Stimulated activated CD4-positive, alpha-beta T cell treated with anti-CD3 and anti-CD28 coated beads, Interleukin-12 subunit alpha, Interleukin-12 subunit beta, amount 100 ng/mL, for 48 hours (primary cell): ENCODE measurements at regions not wholly inside any gene's neighbourhood (a gene's known extent, or its start where the extent isn't known, plus 50 kb on each side); places are given as distances from the start of the nearest gene placed in this dataset.
"Not testable (repeated sequence)": the region's sequence is repeated elsewhere in the genome, so short reads cannot be mapped to it uniquely, and the experiment has no call there.

Experiments
- DNase-seq, 3 donors: peaks; one replicate each; pipeline ENCODE4 v3.0.0-alpha.2; 2020; ENCODE audit warnings: low read depth in 2 of 3, low spot score in 1 of 3

DNA sequence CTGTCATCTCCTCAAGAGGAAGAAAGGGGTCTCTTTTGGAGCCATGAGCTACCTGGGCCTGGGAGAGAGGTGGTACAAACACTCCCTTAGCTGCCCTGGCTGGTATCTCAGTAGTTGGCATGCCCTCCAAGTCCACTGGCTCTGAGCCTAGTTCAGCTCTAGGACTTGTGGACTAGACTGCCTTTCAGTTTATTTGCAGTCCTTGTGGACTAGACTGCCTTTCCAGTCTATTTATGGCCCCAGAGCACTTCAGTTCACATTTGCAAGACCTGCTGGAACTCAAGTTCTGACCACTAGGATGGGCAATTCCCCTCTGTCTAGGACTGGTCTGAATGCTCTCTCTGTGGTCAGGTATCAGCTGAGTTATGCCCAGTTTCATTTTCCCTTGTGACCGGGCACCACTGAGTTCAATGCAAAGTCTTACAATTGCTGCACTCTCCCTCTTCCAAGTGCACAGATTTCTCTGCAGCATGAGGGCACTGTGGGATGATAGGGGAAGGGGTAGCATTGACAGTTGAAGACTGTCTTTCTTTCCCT, 1019.0 kb downstream of the TAF11L14 start:
- no peak for DNase-seq

DNA sequence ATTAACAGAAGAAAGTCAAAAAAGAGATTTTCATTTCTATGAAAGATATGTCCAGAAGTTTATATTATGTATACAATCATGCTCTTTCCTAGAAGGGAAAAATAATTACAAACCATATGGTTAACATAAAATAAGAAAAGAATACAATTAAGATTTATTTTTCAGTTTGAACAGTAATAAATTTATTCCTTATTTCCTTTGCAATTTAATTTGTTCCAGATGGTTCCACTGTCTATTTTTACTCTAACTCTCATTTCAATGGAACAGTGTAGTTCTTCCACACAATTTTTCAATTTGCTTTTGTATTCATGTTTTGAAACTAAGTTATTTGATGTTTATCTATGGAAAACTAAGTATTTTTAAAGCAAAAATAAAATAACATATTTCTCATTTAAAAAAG, 1026.3 kb downstream of the TAF11L14 start:
- DNase-seq: no peak

DNA sequence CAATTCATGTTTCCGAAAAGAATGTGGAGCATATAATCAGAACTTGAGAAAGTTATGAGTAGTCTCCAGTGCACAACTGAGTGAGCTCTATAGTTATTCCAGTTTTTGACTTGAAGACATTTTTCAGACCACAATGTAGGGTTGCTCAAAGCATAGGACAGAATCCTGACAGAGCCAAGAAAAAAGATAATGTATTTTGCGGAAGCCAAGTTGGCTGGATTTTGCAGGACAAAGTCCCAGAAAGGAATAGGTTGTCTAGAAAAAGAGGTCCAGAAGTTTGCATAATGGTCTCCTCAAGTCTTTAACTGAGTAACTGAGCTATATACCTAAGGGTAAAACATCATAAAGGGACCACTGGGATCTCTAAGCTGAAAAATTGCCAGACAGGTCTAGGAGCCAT, 1028.0 kb downstream of the TAF11L14 start:
- DNase-seq: no peak

DNA sequence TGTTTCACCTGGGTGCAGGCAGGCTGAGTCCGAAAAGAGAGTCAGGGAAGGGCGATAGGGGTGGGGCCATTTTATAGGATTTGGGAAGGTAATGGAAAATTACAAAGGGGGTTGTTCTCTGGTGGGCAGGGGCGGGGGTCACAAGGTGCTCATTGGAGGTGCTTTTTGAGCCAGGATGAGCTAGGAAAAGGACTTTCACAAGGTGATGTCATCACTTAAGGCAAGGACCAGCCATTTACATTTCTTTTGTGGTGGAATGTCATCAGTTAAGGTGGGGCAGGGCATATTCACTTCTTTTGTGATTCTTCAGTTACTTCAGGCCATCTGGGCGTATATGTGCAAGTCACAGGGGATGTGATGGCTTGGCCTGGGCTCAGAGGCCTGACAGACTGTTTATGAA, 1040.0 kb downstream of the TAF11L14 start:
- DNase-seq: not testable (repeated sequence)

DNA sequence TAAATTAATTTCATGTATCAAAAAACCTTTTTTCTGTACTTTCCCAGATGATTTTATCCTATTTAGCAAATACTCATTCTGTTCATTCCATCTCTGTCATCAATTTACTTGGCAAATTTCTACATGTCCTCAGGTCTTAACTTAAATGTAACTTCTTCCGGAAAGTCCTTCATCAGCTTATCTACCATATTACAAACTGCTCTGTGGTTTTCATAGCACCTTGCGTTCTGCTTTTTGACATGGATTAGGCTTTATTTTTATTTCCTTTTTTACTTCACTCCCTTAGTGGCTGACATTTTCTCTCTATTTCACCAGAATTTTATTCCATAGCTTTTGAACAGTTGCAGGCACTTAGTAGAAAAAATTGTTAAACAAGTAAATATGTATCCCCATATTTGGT, 1040.8 kb downstream of the TAF11L14 start:
- no peak for DNase-seq

DNA sequence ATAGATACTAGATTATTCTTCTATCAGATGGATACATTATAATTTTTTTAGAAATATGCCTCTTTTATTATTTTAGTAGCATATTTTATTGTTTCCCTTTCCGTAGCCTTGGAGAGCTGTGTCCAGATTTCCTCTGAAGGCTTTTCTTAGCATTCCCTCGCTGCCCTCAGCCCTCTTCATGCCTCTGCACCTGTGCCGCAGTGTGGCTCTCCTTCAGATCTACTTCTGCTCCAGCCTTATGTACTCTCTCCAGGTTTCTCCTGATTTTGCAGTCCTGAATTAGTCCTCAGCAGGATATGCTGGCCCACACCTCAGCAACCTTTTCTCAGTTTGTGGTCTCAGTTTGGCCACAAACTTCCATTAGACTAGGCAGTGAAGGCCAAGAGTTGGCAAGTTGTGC, 1052.0 kb downstream of the TAF11L14 start:
- DNase-seq: no peak

DNA sequence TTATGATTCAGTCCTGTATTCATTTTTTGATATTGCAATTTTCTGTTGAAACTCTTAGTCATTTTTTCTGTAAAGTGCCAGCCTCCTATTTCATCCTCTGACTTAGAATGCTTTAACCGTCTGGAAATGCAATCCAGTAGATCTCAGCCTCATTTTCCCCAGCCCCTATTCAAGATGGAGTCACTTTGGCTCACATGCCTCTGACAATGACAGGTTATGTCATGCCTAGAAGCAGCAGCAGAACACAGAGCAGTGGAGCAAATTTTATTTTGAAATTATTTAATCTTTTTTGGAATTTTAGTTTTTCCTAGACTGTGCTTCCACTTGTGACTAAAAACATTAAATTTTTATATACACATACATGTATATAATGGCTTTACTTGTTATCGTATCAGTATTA, 1053.2 kb downstream of the TAF11L14 start:
- no peak for DNase-seq

DNA sequence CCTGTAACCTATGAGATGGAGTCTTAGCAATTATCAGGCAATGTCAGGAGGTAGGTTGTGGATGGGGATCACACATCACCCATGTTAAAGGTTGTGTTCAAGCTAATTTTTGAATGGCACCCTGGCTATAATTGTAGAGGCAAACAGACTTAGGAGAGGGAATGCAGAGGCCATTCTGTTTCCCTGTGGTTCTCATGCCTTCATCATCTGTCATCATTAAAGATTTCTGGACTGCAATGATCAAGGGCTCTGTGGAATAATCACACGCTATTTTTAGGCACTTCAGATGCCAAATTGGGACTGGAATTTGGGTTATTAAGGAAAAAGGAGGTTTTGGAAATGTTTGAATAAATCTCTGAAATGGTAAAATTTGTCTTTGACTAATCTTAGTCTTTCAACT, 1065.4 kb downstream of the TAF11L14 start:
- no peak for DNase-seq

DNA sequence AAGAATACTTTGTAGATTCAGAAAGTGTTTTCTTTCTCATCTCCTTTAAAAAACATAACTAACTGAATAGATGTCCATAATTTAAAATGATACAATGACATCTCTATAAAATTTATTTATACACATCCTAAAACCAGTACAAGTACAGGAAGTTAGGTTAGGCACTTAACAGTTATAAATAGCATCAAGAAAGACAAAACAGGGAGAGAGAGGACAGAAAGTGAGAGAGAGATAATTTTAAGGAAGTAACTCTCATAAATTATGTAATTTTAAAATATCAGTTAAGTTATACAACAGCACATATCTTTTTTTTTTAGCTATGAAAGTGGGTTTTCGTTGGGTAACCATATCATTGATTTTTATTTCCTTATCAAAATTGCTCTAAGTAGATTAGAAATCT, 1068.6 kb downstream of the TAF11L14 start:
- no peak for DNase-seq

DNA sequence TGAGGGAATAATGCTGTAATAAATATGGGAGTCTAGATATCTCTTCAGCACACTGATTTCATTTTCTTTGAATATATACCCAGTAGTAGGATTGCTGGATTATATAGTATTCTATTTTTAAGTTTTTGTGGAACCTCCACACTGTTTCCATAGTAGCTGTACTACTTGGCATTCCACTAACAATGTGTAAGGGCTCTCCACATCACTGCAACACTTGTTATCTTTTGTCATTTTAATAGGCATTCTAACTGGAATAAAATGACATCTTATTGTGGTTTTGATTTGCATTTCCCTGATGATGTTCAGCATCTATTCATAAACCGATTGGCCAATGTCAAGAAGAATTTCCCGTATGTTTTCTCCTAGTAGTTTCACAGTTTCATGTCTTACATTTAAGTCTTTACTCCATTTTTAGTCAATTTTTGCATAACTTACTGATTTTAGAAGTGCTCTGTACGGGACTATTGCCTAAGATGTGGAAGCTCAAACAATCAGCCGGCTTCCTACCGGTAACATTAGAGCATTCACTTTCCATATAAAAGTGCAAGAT, 1078.8 kb downstream of the TAF11L14 start:
- no peak for DNase-seq

DNA sequence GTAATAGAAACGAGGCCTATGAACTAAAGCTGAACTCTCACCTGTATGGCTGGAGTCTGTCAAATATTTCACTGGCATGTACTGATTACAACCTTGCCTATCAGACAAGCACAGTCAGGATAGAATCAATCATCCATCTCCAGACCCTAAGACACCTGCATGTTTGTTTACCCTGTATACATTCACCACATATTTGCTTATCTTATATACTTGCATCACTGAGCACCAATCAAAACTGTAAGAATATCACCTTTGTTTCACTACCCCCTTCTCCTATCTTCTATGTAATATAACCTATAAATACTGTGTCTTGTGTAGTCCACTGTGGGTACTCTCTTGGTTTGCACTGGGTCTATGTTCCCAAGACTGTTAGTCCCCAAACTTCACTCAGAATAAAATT, 1085.7 kb downstream of the TAF11L14 start:
- DNase-seq: no peak

DNA sequence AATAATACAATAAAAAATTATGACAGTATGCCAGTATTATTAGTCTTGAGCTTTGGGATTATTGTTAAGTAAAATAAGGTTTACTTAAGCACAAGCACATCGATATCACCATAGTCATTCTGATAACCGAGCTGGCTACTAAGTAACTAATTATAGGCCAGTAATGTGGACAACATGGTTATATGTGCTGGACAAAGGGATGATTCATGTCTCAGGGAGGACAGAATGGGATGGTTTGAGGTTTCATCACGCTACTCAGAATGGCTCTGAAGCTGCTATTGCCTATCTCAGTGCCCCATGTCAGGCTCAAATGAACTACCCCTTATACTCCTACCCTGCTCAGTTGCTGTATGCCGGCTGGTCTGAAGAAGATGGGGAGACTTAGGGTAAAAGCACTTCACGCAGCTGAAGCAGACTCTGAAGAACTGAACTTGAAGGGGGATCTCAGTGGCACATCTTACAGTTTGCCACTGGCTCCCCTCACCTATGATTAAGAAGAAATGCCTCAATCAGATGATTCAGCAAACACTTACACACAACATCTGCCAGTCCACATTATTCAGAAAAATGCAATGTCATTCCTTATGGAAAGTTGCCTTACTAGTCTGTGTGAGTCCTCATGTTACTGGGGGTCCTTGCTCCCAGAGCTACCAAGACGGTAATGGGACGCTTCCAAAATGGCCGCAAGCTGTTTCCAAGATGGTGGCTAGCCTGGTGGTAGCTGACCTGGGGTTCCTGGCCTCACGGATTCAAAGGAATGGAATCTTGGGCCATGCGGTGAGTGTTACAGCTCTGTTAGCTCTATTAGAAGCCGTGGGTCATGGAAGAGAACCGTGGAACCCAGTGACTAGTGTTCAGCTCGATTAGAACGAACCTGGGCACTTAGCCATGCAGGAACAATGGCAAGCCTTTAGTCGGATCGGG, 1098.6 kb downstream of the TAF11L14 start:
- DNase-seq: no peak

DNA sequence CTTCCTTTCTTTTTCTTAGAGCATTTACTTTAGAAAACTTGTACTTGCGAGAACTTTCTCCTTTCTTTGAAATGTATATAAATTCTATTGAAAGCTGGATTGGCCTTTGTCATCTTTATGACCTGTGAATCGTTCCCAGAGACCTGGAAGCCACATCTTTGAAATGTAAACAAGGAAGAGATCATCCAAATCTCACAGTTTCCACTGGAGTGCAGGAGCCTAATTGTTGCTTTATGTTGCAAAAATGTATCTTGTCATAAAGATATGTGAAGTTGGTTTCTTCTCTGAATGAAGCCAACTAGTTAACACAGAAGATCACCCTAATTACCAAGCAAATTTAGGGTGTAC, 1101.8 kb downstream of the TAF11L14 start:
- DNase-seq: no peak

DNA sequence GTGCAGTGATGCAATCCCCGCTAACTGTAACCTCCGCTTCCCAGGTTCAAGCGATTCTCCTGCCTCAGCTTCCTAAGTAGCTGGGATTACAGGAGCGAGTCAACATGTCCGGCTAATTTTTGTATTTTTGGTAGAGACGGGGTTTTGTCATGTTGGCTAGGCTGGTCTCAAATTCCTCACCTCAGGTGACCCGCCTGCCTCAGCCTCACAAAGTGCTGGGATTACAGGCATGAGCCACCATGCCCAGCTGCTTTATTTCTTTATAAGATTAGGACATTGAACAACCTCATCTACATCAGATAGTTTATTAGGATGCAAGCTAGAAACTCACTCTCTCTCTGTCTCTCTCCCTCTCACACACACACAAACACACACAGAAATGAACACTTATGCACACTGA, 1102.5 kb downstream of the TAF11L14 start:
- DNase-seq: not testable (repeated sequence)

DNA sequence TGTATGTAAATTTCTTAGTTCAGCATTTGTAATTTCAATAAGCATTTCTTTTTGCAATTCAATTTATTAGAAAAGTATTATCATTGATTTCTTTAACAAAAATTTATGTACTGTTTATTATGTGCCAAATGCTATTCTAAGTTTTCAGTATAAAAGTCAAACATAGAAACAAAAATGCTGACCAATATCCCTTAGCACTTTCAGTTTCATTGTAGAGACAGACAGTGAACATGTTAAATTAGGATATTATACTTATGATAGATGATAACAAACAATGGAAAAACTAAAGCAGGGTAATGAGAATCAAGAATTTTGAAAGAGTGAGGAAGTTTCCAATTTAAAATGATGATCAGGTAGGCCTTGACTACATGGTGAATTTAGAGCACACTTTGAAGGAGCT, 1106.0 kb downstream of the TAF11L14 start:
- no peak for DNase-seq

DNA sequence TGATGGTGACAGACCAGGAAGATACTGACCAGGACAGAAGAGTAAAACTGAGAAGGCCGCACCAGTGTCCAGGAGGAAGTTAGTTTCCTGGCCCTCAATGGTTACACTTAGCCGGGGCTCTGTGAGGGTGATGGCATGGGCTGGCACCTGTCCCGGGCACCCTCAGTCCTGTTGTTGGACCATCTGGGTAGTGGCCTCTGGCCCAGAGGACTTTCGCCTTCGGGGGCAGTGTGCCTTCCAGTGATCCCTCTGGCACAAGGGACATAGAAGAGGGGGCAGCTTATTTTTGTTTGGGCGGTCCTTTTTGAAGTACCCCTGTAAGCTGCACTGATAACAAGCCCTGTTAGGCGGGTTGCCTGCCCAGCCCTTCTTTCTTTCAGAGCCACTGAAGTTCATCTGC, 1108.6 kb downstream of the TAF11L14 start:
- DNase-seq: no peak

DNA sequence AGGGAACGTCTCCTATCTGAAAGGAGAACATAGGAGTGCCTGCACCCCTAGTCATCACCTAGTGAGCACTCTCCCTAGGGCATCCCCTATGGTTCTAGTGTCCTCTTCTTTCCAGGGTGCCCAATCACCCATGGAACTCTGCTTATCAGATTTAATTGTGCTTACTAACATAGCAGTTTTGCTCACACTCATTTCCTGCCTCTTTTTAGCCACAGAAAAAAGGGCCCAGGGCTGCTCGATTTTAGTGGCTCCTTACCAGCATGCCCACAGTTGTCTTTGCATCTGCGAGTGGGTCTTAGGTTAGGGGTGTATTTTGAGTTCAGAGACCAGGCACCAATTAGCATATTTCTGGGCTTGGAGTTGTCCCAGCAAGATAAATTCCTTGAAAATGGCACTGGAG, 1110.2 kb downstream of the TAF11L14 start:
- no peak for DNase-seq

DNA sequence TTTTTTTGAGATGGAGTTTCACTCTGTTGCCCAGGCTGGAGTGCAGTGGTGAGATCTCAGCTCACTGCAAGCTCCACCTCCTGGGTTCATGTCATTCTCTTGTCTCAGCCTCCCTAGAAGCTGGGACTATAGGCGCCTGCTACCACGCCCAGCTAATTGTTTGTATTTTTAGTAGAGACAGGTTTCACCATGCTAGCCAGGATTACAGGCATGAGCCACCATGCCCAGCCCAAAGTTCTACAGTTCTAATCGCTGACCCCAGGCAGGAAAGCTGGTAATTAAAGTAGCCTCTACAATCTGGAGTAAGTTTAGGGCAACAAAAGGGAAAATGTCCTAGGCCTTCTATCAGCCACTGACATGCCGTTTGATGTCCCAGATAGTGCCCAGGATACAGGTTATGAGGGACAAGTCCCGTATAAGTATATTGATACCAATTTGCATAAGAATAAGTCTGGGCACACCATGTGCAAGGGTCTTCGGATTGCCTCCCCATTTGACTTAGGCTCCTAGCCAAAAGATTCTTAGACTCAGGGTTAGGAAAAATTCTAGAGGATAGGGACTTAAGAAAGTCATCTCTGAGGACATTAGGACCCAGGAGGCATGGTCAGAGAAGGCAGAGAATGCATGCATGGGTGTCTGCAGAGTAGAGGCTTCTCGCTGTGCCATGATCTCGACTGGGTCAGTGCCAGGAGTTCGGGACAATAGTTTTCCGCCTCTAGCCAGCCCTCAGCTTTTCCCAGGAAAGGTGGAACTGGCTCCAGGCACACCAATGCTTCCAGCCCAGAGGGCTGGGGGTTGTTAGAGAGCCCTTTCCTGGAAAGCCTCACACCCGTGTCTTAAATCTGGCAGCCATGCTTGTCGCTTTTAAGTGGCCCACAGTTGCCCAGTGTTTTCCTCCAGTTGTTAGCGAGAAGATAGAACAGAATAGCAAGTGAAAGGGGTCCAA, 1111.1 kb downstream of the TAF11L14 start:
- DNase-seq: peak in 1 of 3 donors; percentile 24

DNA sequence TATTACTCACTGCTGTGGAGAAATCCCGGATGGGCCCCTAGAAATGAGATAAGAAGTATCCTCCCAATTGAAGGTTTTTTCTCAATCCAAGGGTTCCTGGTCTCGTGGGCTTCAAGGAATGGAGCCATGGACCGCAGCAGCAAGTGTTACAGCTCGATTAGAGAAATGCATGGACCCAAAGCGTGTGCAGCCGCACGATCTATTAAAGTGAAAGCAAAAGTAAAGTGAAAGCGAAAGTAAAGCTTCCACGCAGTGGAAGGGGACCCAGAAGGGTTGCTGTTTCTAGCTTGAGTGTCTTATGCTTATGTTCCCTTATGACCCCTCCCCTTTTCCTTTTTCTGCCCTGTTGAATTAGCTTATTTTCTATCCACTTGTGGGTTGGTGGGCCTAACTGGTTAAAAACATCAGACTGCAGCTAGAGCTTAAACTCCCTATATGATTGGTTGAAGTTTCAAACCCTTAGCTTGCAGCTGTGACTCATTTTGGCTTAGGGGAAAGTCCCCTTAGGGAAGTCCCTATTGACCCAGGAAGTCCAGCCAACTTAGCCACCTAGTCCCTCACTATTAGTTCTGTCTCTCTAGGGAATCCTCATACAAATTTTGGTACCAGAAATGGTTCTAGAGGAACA, 1111.8 kb downstream of the TAF11L14 start:
- peak in 2 of 3 donors; percentile 16 to 39 for DNase-seq

DNA sequence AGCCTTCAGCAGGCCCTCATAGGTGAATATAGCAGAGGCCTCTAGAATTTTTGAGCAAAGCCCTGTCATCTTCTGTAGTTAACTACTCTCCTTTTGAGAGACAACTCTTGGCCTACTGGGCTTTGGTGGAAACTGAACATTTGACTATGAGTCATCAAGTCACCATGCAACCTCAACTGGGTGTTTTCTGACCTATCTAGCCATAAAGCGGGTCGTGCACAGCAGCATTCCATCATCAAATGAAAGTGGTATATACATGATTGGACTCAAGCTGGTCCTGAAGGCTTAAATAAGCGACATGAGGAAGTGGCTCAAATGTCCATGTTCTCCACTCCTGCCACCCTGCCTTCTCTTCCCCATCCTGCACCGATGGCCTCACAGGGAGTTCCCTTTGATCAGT, 1115.5 kb downstream of the TAF11L14 start:
- DNase-seq: peak in 1 of 3 donors; percentile 11

DNA sequence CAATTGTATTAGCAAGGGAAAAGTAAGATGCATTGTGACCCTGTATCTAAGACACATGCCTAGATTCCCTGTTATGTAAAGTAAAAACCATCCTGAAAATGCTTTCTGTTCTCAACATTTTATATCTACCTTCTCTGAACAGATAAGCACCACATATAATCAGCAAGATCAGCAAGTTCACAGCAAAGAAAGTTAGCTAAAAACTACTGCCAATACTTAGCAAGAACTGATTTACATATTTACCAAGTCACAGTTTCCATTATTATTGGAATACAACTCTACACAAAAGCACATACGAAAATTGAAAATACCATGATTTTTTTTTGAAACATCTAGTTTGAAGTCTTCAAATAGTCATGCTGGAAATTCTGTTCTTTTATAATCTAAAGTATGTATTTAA, 1118.1 kb downstream of the TAF11L14 start:
- DNase-seq: no peak
